ENCODE measurements at regions not wholly inside any gene's neighbourhood (a gene's known extent, or its start where the extent isn't known, plus 50 kb on each side); places are given as distances from the start of the nearest gene placed in this dataset.

DNA sequence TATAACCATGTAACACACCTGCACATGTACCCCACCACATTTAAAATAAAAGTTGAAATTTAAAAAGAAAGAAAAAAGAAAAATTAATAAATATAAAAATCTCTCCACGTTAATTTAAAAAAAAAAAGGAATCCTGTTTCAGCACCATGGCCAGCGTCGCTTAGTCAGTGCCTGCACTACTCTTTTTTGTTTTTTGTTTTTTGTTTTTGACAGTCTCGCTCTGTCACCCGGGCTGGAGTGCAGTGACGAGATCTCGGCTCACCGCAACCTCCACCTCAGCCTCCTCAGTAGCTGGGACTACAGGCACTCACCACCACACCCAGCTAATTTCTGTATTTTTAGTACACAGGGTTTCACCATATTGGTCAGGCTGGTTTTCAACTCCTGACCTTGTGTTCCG lies 835.9 kb downstream of the UQCRFS1 start:
- TF ChIP-seq, protein P1, sequence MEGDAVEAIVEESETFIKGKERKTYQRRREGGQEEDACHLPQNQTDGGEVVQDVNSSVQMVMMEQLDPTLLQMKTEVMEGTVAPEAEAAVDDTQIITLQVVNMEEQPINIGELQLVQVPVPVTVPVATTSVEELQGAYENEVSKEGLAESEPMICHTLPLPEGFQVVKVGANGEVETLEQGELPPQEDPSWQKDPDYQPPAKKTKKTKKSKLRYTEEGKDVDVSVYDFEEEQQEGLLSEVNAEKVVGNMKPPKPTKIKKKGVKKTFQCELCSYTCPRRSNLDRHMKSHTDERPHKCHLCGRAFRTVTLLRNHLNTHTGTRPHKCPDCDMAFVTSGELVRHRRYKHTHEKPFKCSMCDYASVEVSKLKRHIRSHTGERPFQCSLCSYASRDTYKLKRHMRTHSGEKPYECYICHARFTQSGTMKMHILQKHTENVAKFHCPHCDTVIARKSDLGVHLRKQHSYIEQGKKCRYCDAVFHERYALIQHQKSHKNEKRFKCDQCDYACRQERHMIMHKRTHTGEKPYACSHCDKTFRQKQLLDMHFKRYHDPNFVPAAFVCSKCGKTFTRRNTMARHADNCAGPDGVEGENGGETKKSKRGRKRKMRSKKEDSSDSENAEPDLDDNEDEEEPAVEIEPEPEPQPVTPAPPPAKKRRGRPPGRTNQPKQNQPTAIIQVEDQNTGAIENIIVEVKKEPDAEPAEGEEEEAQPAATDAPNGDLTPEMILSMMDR (IDR thresholded peaks at IDR 0.05; ENCODE audit: extremely low read depth, low read depth, low read length): no peak
- no peaks in the 10 kb centered on the region for H3K27me3 ChIP-seq (ENCODE audit: insufficient read depth, low read length)
- no peak overlapping the region for H3K4me3 ChIP-seq (ENCODE audit: insufficient read depth, low read length)
- DNase-seq (ENCODE audit: insufficient read length, low spot score, missing footprints): no peak
- H3K4me1 ChIP-seq (ENCODE audit: insufficient read depth, low read length): no peaks in the 10 kb centered on the region
- no peak overlapping the region for H2AFZ ChIP-seq (ENCODE audit: low read length)
- no peaks in the 10 kb centered on the region for H4K20me1 ChIP-seq (ENCODE audit: insufficient read depth, low read length)
- H3K9me3 ChIP-seq (ENCODE audit: low read depth, low read length): no peaks in the 10 kb centered on the region
- H3K4me2 ChIP-seq (ENCODE audit: insufficient read depth, low read length): no peak overlapping the region
- H3K27ac ChIP-seq (ENCODE audit: low read depth, low read length): no peak overlapping the region
- no peaks in the 10 kb centered on the region for H3K36me3 ChIP-seq (ENCODE audit: insufficient read depth, low read length)
- H3K79me2 ChIP-seq (ENCODE audit: insufficient read depth, low read length): no peaks in the 10 kb centered on the region

DNA sequence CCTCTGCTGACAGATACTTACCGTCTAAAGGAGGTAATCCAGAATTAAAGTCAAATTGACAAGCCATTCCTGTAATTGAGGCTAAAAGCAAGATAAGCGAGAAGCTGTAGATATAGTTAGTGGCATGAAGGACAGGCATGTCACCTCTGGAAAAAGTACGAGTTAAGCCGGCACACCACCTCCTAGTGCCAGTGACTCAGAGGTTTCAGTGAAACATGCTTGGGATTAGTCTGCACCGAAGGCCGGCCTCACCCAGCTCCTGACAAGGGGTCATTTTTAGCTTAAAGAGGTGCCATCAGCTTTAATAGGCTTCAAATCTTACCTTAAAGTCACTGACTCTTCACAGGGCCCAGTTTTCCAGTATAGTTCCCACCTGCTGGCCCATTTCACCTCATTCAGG lies 838.0 kb downstream of the UQCRFS1 start:
- no peaks in the 10 kb centered on the region for H3K9me3 ChIP-seq (ENCODE audit: low read depth, low read length)
- no peak overlapping the region for H3K27ac ChIP-seq (ENCODE audit: low read depth, low read length)
- H4K20me1 ChIP-seq (ENCODE audit: insufficient read depth, low read length): no peaks in the 10 kb centered on the region
- H3K36me3 ChIP-seq (ENCODE audit: insufficient read depth, low read length): no peaks in the 10 kb centered on the region
- no peak for DNase-seq (ENCODE audit: insufficient read length, low spot score, missing footprints)
- no peak overlapping the region for H3K4me3 ChIP-seq (ENCODE audit: insufficient read depth, low read length)
- H3K4me2 ChIP-seq (ENCODE audit: insufficient read depth, low read length): no peak overlapping the region
- TF ChIP-seq, protein P1 (IDR thresholded peaks at IDR 0.05; ENCODE audit: extremely low read depth, low read depth, low read length): no peak
- no peaks in the 10 kb centered on the region for H3K79me2 ChIP-seq (ENCODE audit: insufficient read depth, low read length)
- H2AFZ ChIP-seq (ENCODE audit: low read length): no peak overlapping the region
- H3K27me3 ChIP-seq (ENCODE audit: insufficient read depth, low read length): no peaks in the 10 kb centered on the region
- no peaks in the 10 kb centered on the region for H3K4me1 ChIP-seq (ENCODE audit: insufficient read depth, low read length)

DNA sequence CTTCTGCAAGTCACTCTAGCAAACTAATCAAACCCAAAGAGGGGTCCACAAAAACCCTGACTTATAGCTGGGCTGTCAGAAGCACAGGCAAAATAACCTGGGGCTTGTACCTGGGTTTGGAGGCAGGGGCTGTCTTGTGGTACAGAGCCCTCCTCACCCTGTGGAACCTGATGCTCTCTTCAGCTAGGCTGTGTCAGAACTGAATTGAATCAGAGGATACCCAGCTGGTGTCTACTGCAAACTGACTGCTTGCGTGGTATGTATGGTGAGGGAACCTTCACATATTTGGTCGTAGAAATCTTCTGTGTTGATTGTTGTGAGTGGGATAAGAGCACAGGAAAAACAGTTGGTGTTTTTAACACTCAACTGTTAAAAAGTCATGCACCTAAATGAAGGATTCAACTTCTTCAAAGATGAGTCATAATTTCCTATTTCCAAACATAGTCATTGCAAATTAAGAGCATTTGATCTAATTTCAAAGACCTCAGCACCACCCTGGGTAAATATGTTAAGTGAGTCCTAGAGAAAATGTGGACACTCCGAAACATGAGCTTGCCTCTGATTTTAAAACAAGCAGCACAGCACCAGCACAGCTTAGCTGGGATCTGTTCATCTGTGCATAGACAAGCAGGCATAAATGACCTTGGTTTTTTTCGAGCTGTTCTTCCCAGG lies 840.2 kb downstream of the UQCRFS1 start:
- H3K79me2 ChIP-seq (ENCODE audit: insufficient read depth, low read length): no peaks in the 10 kb centered on the region
- H3K27me3 ChIP-seq (ENCODE audit: insufficient read depth, low read length): no peaks in the 10 kb centered on the region
- no peak overlapping the region for H3K4me3 ChIP-seq (ENCODE audit: insufficient read depth, low read length)
- DNase-seq (ENCODE audit: insufficient read length, low spot score, missing footprints): no peak
- no peaks in the 10 kb centered on the region for H3K9me3 ChIP-seq (ENCODE audit: low read depth, low read length)
- no peak overlapping the region for H3K4me2 ChIP-seq (ENCODE audit: insufficient read depth, low read length)
- H2AFZ ChIP-seq (ENCODE audit: low read length): no peak overlapping the region
- H3K36me3 ChIP-seq (ENCODE audit: insufficient read depth, low read length): no peaks in the 10 kb centered on the region
- no peaks in the 10 kb centered on the region for H4K20me1 ChIP-seq (ENCODE audit: insufficient read depth, low read length)
- H3K4me1 ChIP-seq (ENCODE audit: insufficient read depth, low read length): no peaks in the 10 kb centered on the region
- TF ChIP-seq, protein P1 (IDR thresholded peaks at IDR 0.05; ENCODE audit: extremely low read depth, low read depth, low read length): no peak
- H3K27ac ChIP-seq (ENCODE audit: low read depth, low read length): no peak overlapping the region

DNA sequence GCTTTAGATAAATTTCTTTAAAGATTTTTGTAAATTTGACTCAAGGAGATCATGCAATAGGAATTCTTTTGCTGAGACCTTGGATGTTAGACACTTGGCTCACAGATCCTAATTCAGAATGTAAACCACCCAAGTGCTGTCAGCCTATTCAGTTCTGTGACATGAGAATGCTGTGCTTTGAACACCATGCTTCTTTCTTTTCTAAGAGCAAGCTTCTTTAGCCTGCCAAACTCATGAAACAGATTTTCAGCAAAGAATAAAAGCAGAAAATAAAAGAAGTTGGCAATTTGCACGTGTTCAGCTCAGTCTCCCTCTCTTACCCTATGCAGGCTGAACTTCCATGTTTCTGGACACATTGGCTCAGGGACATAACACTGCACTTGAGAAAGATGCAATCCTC lies 845.8 kb downstream of the UQCRFS1 start:
- no peaks in the 10 kb centered on the region for H4K20me1 ChIP-seq (ENCODE audit: insufficient read depth, low read length)
- no peak overlapping the region for H3K27ac ChIP-seq (ENCODE audit: low read depth, low read length)
- H3K4me2 ChIP-seq (ENCODE audit: insufficient read depth, low read length): no peak overlapping the region
- no peaks in the 10 kb centered on the region for H3K79me2 ChIP-seq (ENCODE audit: insufficient read depth, low read length)
- no peak for DNase-seq (ENCODE audit: insufficient read length, low spot score, missing footprints)
- TF ChIP-seq, protein P1 (IDR thresholded peaks at IDR 0.05; ENCODE audit: extremely low read depth, low read depth, low read length): no peak
- no peaks in the 10 kb centered on the region for H3K9me3 ChIP-seq (ENCODE audit: low read depth, low read length)
- no peak overlapping the region for H3K4me3 ChIP-seq (ENCODE audit: insufficient read depth, low read length)
- no peak overlapping the region for H2AFZ ChIP-seq (ENCODE audit: low read length)
- no peaks in the 10 kb centered on the region for H3K36me3 ChIP-seq (ENCODE audit: insufficient read depth, low read length)
- H3K4me1 ChIP-seq (ENCODE audit: insufficient read depth, low read length): no peaks in the 10 kb centered on the region
- no peaks in the 10 kb centered on the region for H3K27me3 ChIP-seq (ENCODE audit: insufficient read depth, low read length)

All from osteoblast (primary cell).